Type B pancreatic cell (in vitro differentiated cells): ENCODE measurements at regions not wholly inside any gene's neighbourhood (a gene's known extent, or its start where the extent isn't known, plus 50 kb on each side); places are given as distances from the start of the nearest gene placed in this dataset.
A peak's percentile ranks its signal among the peaks of the same experiment; 100 is the strongest.

ENCODE experiments used
- DNase-seq: peaks from one replicate; pipeline ENCODE4 v3.0.0; 2021; ENCODE audit warnings: mixed read lengths; ENCODE audit not compliant: unreplicated experiment; ENCODE audit errors: extremely low spot score
- H3K27ac Mint-ChIP-seq: 2 replicates; pipeline ENCODE4 v1.8.0; 2021; ENCODE audit warnings: mild to moderate bottlenecking, mixed read lengths
- H3K27me3 Mint-ChIP-seq: 2 replicates; pipeline ENCODE4 v1.8.0; 2021; ENCODE audit warnings: mixed read lengths
- H3K36me3 Mint-ChIP-seq: 2 replicates; pipeline ENCODE4 v1.8.0; 2021; ENCODE audit warnings: mixed read lengths
- H3K4me1 Mint-ChIP-seq: one replicate; pipeline ENCODE4 v1.8.0; 2021; ENCODE audit warnings: mixed read lengths; ENCODE audit not compliant: unreplicated experiment
- H3K4me3 Mint-ChIP-seq: 2 replicates; pipeline ENCODE4 v1.8.0; 2021; ENCODE audit warnings: mild to moderate bottlenecking, mixed read lengths
- H3K9me3 Mint-ChIP-seq: 2 replicates; pipeline ENCODE4 v1.8.0; 2021; ENCODE audit warnings: mixed read lengths
- TF ChIP-seq, protein P1 (sequence below): fragments of 200-600 bp; sonication (generic); conservative IDR thresholded peaks from 2 replicates; pipeline ENCODE4 v1.5.0; 2021; ENCODE audit warnings: antibody characterized with exemption, mild to moderate bottlenecking

DNA sequence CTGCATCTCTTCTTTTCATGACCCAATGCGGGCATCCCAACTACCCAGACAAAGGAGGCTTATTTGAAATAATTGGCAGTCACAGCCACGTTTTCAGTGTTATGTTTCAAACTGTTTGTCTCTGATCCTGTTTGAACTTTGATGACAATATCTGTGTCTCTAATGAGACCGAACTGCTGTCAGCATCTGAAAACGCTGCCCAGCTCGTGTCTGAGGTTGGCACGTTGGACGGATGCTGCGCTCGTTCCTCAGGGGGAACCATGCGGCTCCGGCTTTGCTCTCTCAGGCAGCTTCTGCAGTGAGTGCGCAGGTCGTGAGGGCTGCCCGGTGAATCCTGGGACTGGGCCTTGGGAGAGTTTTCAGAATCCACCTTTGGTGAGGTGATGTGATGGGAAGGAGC lies 58.4 kb upstream of the SORBS2 start:
- TF ChIP-seq, protein P1, sequence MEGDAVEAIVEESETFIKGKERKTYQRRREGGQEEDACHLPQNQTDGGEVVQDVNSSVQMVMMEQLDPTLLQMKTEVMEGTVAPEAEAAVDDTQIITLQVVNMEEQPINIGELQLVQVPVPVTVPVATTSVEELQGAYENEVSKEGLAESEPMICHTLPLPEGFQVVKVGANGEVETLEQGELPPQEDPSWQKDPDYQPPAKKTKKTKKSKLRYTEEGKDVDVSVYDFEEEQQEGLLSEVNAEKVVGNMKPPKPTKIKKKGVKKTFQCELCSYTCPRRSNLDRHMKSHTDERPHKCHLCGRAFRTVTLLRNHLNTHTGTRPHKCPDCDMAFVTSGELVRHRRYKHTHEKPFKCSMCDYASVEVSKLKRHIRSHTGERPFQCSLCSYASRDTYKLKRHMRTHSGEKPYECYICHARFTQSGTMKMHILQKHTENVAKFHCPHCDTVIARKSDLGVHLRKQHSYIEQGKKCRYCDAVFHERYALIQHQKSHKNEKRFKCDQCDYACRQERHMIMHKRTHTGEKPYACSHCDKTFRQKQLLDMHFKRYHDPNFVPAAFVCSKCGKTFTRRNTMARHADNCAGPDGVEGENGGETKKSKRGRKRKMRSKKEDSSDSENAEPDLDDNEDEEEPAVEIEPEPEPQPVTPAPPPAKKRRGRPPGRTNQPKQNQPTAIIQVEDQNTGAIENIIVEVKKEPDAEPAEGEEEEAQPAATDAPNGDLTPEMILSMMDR: no peak
- Mint-ChIP-seq H3K4me1 (peaks cover 14% of the 10 kb centered on the region), H3K4me3 (no peak overlapping the region), H3K36me3 (no peaks in the 10 kb centered on the region), H3K9me3 (no peaks in the 10 kb centered on the region), H3K27ac (no peak overlapping the region), H3K27me3 (no peaks in the 10 kb centered on the region)
- no peak for DNase-seq

DNA sequence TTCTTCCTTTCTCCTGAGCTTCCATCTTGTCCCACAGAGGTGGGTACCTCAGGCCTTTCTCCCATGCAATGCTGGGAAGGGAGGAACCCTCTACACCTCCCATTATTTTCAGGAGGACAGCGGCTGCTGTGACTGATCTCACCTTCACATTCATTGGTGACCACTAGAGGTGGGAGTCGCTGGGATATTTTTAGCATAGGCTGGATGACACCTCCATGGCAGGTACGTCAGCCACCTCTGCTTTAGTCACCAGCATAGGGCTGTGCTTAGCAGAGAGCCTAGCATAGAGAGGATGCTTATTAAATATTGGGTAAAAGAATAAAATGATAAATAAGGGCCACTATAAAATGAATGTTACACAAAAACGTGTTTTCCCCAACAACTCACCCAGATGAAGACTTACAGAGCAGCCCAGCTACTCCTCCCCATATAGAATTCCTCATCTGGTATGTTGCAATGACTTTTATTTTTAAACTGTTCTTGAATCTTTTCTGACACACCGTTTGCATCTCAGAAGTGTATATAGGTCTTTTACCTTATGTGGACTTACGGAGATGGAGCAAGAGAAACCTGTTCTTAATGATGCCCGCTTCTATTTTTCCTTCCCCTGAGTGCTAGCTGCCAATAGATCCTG lies 60.9 kb upstream of the SORBS2 start:
- Mint-ChIP-seq H3K27ac (peak overlapping the region; percentile 58), H3K27me3 (no peaks in the 10 kb centered on the region), H3K4me1 (no peaks in the 10 kb centered on the region), H3K4me3 (no peak overlapping the region), H3K9me3 (no peaks in the 10 kb centered on the region), H3K36me3 (no peaks in the 10 kb centered on the region)
- TF ChIP-seq, protein P1: no peak
- no peak for DNase-seq

DNA sequence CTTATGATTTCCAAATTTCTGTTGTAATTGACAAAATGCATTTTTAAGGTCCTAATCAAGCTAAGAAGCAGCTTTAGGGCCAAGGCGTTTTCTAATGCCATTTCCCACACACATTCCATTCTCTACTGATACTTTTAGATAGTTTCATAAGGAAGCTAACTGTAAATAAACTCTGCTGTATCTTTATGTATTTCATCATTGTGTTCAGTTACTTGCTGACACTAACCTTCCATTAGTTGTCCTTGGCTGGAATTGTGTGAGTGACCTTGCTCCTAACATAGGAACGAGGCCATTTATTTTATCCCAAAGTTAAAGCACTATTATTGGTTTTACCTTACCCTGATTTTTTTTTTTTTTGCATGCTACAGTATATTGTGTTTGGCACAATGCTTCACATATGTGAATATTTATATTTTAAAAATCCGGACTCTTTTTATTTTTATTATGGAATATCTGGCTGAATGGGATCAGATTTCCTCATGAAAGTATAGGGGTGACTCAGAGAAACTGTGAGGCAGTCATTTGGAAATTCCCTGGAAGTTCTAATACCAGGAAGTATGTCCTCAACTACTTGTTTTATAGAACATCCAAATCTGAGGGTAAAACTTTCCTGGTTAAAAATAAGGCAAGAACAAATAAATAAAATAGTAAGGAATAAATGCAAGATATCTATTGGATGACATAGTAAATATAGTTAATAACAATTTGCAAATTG lies 62.7 kb upstream of the SORBS2 start:
- no peaks in the 10 kb centered on the region for H3K9me3 Mint-ChIP-seq
- TF ChIP-seq, protein P1: no peak
- H3K27ac Mint-ChIP-seq: no peak overlapping the region
- H3K27me3 Mint-ChIP-seq: no peaks in the 10 kb centered on the region
- no peaks in the 10 kb centered on the region for H3K4me1 Mint-ChIP-seq
- DNase-seq: no peak
- H3K4me3 Mint-ChIP-seq: no peak overlapping the region
- no peaks in the 10 kb centered on the region for H3K36me3 Mint-ChIP-seq

DNA sequence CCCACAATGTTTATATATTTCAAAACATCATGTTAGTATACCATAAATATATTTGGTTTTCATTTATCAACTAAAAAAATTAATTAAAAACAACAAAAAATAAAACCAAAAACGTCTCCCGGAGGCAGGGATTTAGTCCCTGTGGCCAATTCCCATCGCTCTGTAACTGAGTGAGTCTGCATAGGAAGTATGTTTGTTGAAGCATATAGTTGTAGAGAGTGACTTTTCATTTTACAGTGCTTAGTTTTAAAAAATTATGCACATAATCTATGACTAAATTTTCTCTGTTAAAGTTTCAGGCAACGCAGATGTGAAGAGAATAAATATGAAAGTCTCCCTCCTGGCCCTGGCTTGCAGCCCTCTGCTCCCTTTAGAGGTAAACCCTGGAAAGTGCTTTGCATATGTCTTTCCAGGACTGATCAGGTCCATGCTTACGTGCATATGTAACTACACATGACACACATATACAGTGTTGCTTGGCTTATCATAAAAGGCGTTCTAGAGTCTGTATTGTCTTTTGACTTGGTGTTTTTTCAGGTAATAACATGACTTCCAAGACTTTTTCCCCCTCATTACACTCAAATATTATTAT lies 63.4 kb upstream of the SORBS2 start:
- H3K27me3 Mint-ChIP-seq: no peaks in the 10 kb centered on the region
- H3K4me3 Mint-ChIP-seq: no peak overlapping the region
- H3K4me1 Mint-ChIP-seq: peaks cover under 1% of the 10 kb centered on the region
- H3K36me3 Mint-ChIP-seq: no peaks in the 10 kb centered on the region
- TF ChIP-seq, protein P1: no peak
- no peak overlapping the region for H3K27ac Mint-ChIP-seq
- H3K9me3 Mint-ChIP-seq: no peaks in the 10 kb centered on the region
- DNase-seq: no peak

DNA sequence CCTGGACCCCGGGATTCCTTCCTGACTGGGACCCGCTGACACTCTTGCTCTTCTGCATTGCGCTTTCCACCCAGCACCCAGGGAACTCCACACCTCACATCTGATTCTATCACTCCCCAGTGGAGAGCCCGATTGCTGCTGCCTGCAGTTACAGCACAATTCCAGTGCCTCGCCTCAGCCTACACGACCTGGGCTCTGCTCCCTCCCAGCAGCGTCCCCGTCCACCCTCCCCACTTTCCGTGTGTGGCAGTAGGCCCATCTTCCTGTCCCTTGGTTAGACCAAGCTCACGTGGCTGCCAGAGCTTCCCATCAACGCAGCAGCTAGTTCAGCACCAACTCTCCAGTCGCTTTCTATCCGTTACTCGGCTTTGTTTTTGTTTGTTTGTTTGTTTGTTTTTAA lies 66.6 kb upstream of the SORBS2 start:
- Mint-ChIP-seq H3K36me3 (no peaks in the 10 kb centered on the region), H3K27me3 (no peaks in the 10 kb centered on the region), H3K4me3 (no peak overlapping the region), H3K9me3 (no peaks in the 10 kb centered on the region), H3K27ac (no peak overlapping the region), H3K4me1 (peaks cover 5% of the 10 kb centered on the region)
- no peak for DNase-seq
- TF ChIP-seq, protein P1: no peak
